WTC11 (cell line): ENCODE measurements at regions not wholly inside any gene's neighbourhood (a gene's known extent, or its start where the extent isn't known, plus 50 kb on each side); places are given as distances from the start of the nearest gene placed in this dataset.

Experiments used
- ATAC-seq: fragments of 200-7000 bp; cut with Tn5 transposase; 2 replicates; pipeline ENCODE4 v1.10.0; 2021; ENCODE audit warnings: mild to moderate bottlenecking, moderate library complexity
- CTCF ChIA-PET: fragments of 300-600 bp; sonication (Branson Sonifier 250); formaldehyde crosslinking; loops from one replicate; lab custom pipeline; 2021; ENCODE audit warnings: antibody characterized with exemption; lab: Charles Lee
- POLR2A ChIA-PET: fragments of 350-600 bp; sonication (Branson Sonifier 250); formaldehyde crosslinking; loops from one replicate; lab custom pipeline; 2021; ENCODE audit warnings: antibody characterized with exemption; lab: Charles Lee
- DNase-seq: peaks from one replicate; pipeline ENCODE4 v3.0.0; 2021; ENCODE audit warnings: low spot score
- H3K27ac Mint-ChIP-seq: 2 replicates; pipeline ENCODE4 v1.8.0; 2021; ENCODE audit warnings: mixed read lengths
- H3K27me3 Mint-ChIP-seq: 2 replicates; pipeline ENCODE4 v1.8.0; 2021; ENCODE audit warnings: low read depth, mild to moderate bottlenecking, moderate library complexity, mixed read lengths
- H3K36me3 Mint-ChIP-seq: 2 replicates; pipeline ENCODE4 v1.8.0; 2021; ENCODE audit warnings: mixed read lengths
- H3K4me1 Mint-ChIP-seq: 2 replicates; pipeline ENCODE4 v1.8.0; 2022; ENCODE audit warnings: mixed read lengths
- H3K4me3 Mint-ChIP-seq: 2 replicates; pipeline ENCODE4 v1.8.0; 2021; ENCODE audit warnings: mild to moderate bottlenecking, moderate library complexity, mixed read lengths
- H3K9me3 Mint-ChIP-seq: 2 replicates; pipeline ENCODE4 v1.8.0; 2021; ENCODE audit warnings: mixed read lengths
- AFF4 ChIP-seq: sonication (generic); formaldehyde crosslinking; IDR thresholded peaks from 2 replicates; pipeline ENCODE4 v1.8.1; 2023; ENCODE audit warnings: mild to moderate bottlenecking, missing genetic modification reagents, borderline replicate concordance
- AR ChIP-seq: fragments of 250-450 bp; sonication (Bioruptor Pico); IDR thresholded peaks from 2 replicates; pipeline ENCODE4 v1.9.0; 2021; ENCODE audit warnings: mild to moderate bottlenecking
- ATF6 ChIP-seq: sonication (generic); formaldehyde crosslinking; IDR thresholded peaks from 2 replicates; pipeline ENCODE4 v1.8.1; 2023; ENCODE audit warnings: mild to moderate bottlenecking, missing genetic modification reagents
- CREB1 ChIP-seq: sonication (generic); formaldehyde crosslinking; IDR thresholded peaks from 2 replicates; pipeline ENCODE4 v1.8.0; 2023; ENCODE audit warnings: mild to moderate bottlenecking, missing genetic modification reagents
- CREM ChIP-seq: sonication (generic); formaldehyde crosslinking; IDR thresholded peaks from 2 replicates; pipeline ENCODE4 v1.8.1; 2022; ENCODE audit warnings: mild to moderate bottlenecking, missing genetic modification reagents, moderate library complexity
- CTCF ChIP-seq: fragments of 200-600 bp; IDR thresholded peaks from 2 replicates; pipeline ENCODE4 v1.8.0; 2022; ENCODE audit warnings: antibody characterized with exemption
- FOXP4 ChIP-seq: sonication (generic); formaldehyde crosslinking; IDR thresholded peaks from 2 replicates; pipeline ENCODE4 v1.8.0; 2022; ENCODE audit warnings: mild to moderate bottlenecking, missing genetic modification reagents
- HMGXB4 ChIP-seq: sonication (generic); formaldehyde crosslinking; IDR thresholded peaks from 2 replicates; pipeline ENCODE4 v1.8.1; 2023; ENCODE audit warnings: mild to moderate bottlenecking, moderate library complexity, missing genetic modification reagents
- MAX ChIP-seq: sonication (generic); formaldehyde crosslinking; IDR thresholded peaks from 2 replicates; pipeline ENCODE4 v1.8.0; 2022; ENCODE audit warnings: mild to moderate bottlenecking, missing genetic modification reagents
- SOX15 ChIP-seq: fragments of 250-450 bp; sonication (Bioruptor Pico); IDR thresholded peaks from 2 replicates; pipeline ENCODE4 v1.9.0; 2021; ENCODE audit warnings: mild to moderate bottlenecking
- SP1 ChIP-seq: sonication (generic); formaldehyde crosslinking; conservative IDR thresholded peaks from 2 replicates; pipeline ENCODE4 v1.8.1; 2022; ENCODE audit warnings: missing genetic modification reagents
- STAT6 ChIP-seq: sonication (generic); formaldehyde crosslinking; conservative IDR thresholded peaks from 2 replicates; pipeline ENCODE4 v1.8.1; 2023; ENCODE audit warnings: mild to moderate bottlenecking, low read depth, missing genetic modification reagents, moderate library complexity
- ZBTB21 ChIP-seq: sonication (generic); formaldehyde crosslinking; IDR thresholded peaks from 2 replicates; pipeline ENCODE4 v1.8.1; 2023; ENCODE audit warnings: mild to moderate bottlenecking, missing genetic modification reagents, borderline replicate concordance
- ZNF232 ChIP-seq: sonication (generic); formaldehyde crosslinking; IDR thresholded peaks from 2 replicates; pipeline ENCODE4 v1.8.0; 2022; ENCODE audit warnings: mild to moderate bottlenecking, missing genetic modification reagents
- ZNF317 ChIP-seq: sonication (generic); formaldehyde crosslinking; IDR thresholded peaks from 2 replicates; pipeline ENCODE4 v1.8.1; 2023; ENCODE audit warnings: low read depth, mild to moderate bottlenecking, moderate library complexity, missing genetic modification reagents, borderline replicate concordance

GRCh38 chr12:22121224-22121623, 75.2 kb downstream of the CMAS start:
- POLR2A ChIA-PET, result interaction anchor here (1.1 kb wide), 1 partner anchor 214 kb away, joined by 7 read pairs; no protein-coding TSS in a partner anchor
- no peaks in the 10 kb centered on the region for H3K4me1 Mint-ChIP-seq
- no peak overlapping the region for H3K4me3 Mint-ChIP-seq
- H3K27me3 Mint-ChIP-seq, result no peaks in the 10 kb centered on the region
- peak; percentile 54 for TF ChIP-seq CTCF
- no peak for TF ChIP-seq ATF6
- TF ChIP-seq MAX (CRISPR knock-in tag), result no peak
- TF ChIP-seq AR (CRISPR knock-in tag), result no peak
- no peak for TF ChIP-seq ZNF232 (CRISPR knock-in tag)
- no peak for TF ChIP-seq HMGXB4 (CRISPR knock-in tag)
- TF ChIP-seq CREB1 (CRISPR knock-in tag), result no peak
- no peak overlapping the region for H3K27ac Mint-ChIP-seq
- peak; percentile 75 for DNase-seq
- peak; percentile 100 for ATAC-seq
- peaks cover 20% of the 10 kb centered on the region for H3K9me3 Mint-ChIP-seq
- CTCF ChIA-PET, result interaction anchor here (0.7 to 2.4 kb wide), 18 partner anchors 8 to 423 kb away, joined by 3 to 24 read pairs (median 4); no protein-coding TSS in a partner anchor
- H3K36me3 Mint-ChIP-seq, result peaks cover 19% of the 10 kb centered on the region

GRCh38 chr12:22122359-22122758, 76.3 kb downstream of the CMAS start:
- H3K36me3 Mint-ChIP-seq, result peaks cover 27% of the 10 kb centered on the region
- POLR2A ChIA-PET, result no interaction called here
- no peak for DNase-seq
- no peaks in the 10 kb centered on the region for H3K27me3 Mint-ChIP-seq
- H3K4me1 Mint-ChIP-seq, result no peaks in the 10 kb centered on the region
- CTCF ChIA-PET, result interaction anchor here (1.3 to 2.4 kb wide), 4 partner anchors 13 to 213 kb away, joined by 4 to 24 read pairs (median 6); no protein-coding TSS in a partner anchor
- peaks cover 30% of the 10 kb centered on the region for H3K9me3 Mint-ChIP-seq
- no peak for ATAC-seq
- no peak overlapping the region for H3K4me3 Mint-ChIP-seq
- no peak overlapping the region for H3K27ac Mint-ChIP-seq
- TF ChIP-seq SP1 (CRISPR knock-in tag) (no peak), ZNF317 (CRISPR knock-in tag) (no peak), CREM (CRISPR knock-in tag) (no peak), SOX15 (CRISPR knock-in tag) (no peak), FOXP4 (no peak), ZBTB21 (no peak), ZNF232 (CRISPR knock-in tag) (no peak), AFF4 (CRISPR knock-in tag) (no peak), STAT6 (CRISPR knock-in tag) (no peak)
